ENCODE measurements at regions not wholly inside any gene's neighbourhood (a gene's known extent, or its start where the extent isn't known, plus 50 kb on each side); places are given as distances from the start of the nearest gene placed in this dataset.

- H3K4me1 ChIP-seq (ENCODE audit: insufficient read depth, insufficient read length), result no peaks in the 10 kb centered on the region
- no peak for TF ChIP-seq ZNF274 (IDR thresholded peaks at IDR 0.05; ENCODE audit: low read depth, low read length)
- TF ChIP-seq SUZ12 (IDR thresholded peaks at IDR 0.05; ENCODE audit: extremely low read depth, insufficient read depth, insufficient read length), result no peak
- TF ChIP-seq YY1 (IDR thresholded peaks at IDR 0.05; ENCODE audit: insufficient read depth, insufficient read length), result no peak
- H3K4me3 ChIP-seq (ENCODE audit: insufficient read length, low read depth), result no peak overlapping the region
- H3K36me3 ChIP-seq (ENCODE audit: insufficient read depth, insufficient read length, low read length), result no peaks in the 10 kb centered on the region
- no peak overlapping the region for H3K9ac ChIP-seq (ENCODE audit: insufficient read length, low read depth)
- H3K9me3 ChIP-seq (ENCODE audit: insufficient read depth, low read length), result peaks cover 13% of the 10 kb centered on the region
- H3K27me3 ChIP-seq (ENCODE audit: insufficient read depth, insufficient read length), result no peaks in the 10 kb centered on the region
- no peak for DNase-seq (ENCODE audit: low read depth, low spot score)
Observed at GRCh38 chr2:200013906-200014305, 58.5 kb downstream of the MAIP1 start.

GRCh38 chr2:200021449-200022114, 66.2 kb downstream of the MAIP1 start:
- Histone ChIP-seq H3K9me3 (ENCODE audit: insufficient read depth, low read length) (peaks cover 8% of the 10 kb centered on the region; the same call in 1 of the 2 replicates), H3K4me1 (ENCODE audit: insufficient read depth, insufficient read length) (no peaks in the 10 kb centered on the region), H3K9ac (ENCODE audit: insufficient read length, low read depth) (no peak overlapping the region), H3K4me3 (ENCODE audit: insufficient read length, low read depth) (no peak overlapping the region), H3K36me3 (ENCODE audit: insufficient read depth, insufficient read length, low read length) (no peaks in the 10 kb centered on the region), H3K27me3 (ENCODE audit: insufficient read depth, insufficient read length) (no peaks in the 10 kb centered on the region)
- no peak for DNase-seq (ENCODE audit: low read depth, low spot score)
- TF ChIP-seq YY1 (IDR thresholded peaks at IDR 0.05; ENCODE audit: insufficient read depth, insufficient read length), result no peak
- TF ChIP-seq ZNF274 (IDR thresholded peaks at IDR 0.05; ENCODE audit: low read depth, low read length), result no peak
- no peak for TF ChIP-seq SUZ12 (IDR thresholded peaks at IDR 0.05; ENCODE audit: extremely low read depth, insufficient read depth, insufficient read length)

GRCh38 chr2:200022511-200022910, 67.1 kb downstream of the MAIP1 start:
- no peaks in the 10 kb centered on the region for H3K36me3 ChIP-seq (ENCODE audit: insufficient read depth, insufficient read length, low read length)
- H3K27me3 ChIP-seq (ENCODE audit: insufficient read depth, insufficient read length), result no peaks in the 10 kb centered on the region
- H3K9ac ChIP-seq (ENCODE audit: insufficient read length, low read depth), result no peak overlapping the region
- no peaks in the 10 kb centered on the region for H3K4me1 ChIP-seq (ENCODE audit: insufficient read depth, insufficient read length)
- no peak overlapping the region for H3K4me3 ChIP-seq (ENCODE audit: insufficient read length, low read depth)
- peaks cover 2% of the 10 kb centered on the region; the same call in 1 of the 2 replicates for H3K9me3 ChIP-seq (ENCODE audit: insufficient read depth, low read length)
- DNase-seq (ENCODE audit: low read depth, low spot score), result no peak
- TF ChIP-seq YY1 (IDR thresholded peaks at IDR 0.05; ENCODE audit: insufficient read depth, insufficient read length) (no peak), ZNF274 (IDR thresholded peaks at IDR 0.05; ENCODE audit: low read depth, low read length) (no peak), SUZ12 (IDR thresholded peaks at IDR 0.05; ENCODE audit: extremely low read depth, insufficient read depth, insufficient read length) (no peak)

GRCh38 chr2:200023570-200023969, 68.2 kb downstream of the MAIP1 start:
- Histone ChIP-seq H3K36me3 (ENCODE audit: insufficient read depth, insufficient read length, low read length) (no peaks in the 10 kb centered on the region), H3K4me3 (ENCODE audit: insufficient read length, low read depth) (no peak overlapping the region), H3K27me3 (ENCODE audit: insufficient read depth, insufficient read length) (no peaks in the 10 kb centered on the region), H3K9me3 (ENCODE audit: insufficient read depth, low read length) (no peaks in the 10 kb centered on the region; the same call in 1 of the 2 replicates), H3K4me1 (ENCODE audit: insufficient read depth, insufficient read length) (no peaks in the 10 kb centered on the region), H3K9ac (ENCODE audit: insufficient read length, low read depth) (no peak overlapping the region)
- DNase-seq (ENCODE audit: low read depth, low spot score), result no peak
- TF ChIP-seq ZNF274 (IDR thresholded peaks at IDR 0.05; ENCODE audit: low read depth, low read length) (no peak), YY1 (IDR thresholded peaks at IDR 0.05; ENCODE audit: insufficient read depth, insufficient read length) (no peak), SUZ12 (IDR thresholded peaks at IDR 0.05; ENCODE audit: extremely low read depth, insufficient read depth, insufficient read length) (no peak)

- no peak for DNase-seq (ENCODE audit: low read depth, low spot score)
- Histone ChIP-seq H3K27me3 (ENCODE audit: insufficient read depth, insufficient read length) (no peaks in the 10 kb centered on the region), H3K4me1 (ENCODE audit: insufficient read depth, insufficient read length) (no peaks in the 10 kb centered on the region), H3K9ac (ENCODE audit: insufficient read length, low read depth) (no peak overlapping the region), H3K36me3 (ENCODE audit: insufficient read depth, insufficient read length, low read length) (no peaks in the 10 kb centered on the region), H3K9me3 (ENCODE audit: insufficient read depth, low read length) (no peaks in the 10 kb centered on the region), H3K4me3 (ENCODE audit: insufficient read length, low read depth) (no peak overlapping the region)
- TF ChIP-seq YY1 (IDR thresholded peaks at IDR 0.05; ENCODE audit: insufficient read depth, insufficient read length), result no peak
- TF ChIP-seq SUZ12 (IDR thresholded peaks at IDR 0.05; ENCODE audit: extremely low read depth, insufficient read depth, insufficient read length), result no peak
- no peak for TF ChIP-seq ZNF274 (IDR thresholded peaks at IDR 0.05; ENCODE audit: low read depth, low read length)
Observed at GRCh38 chr2:200025717-200026116, 70.3 kb downstream of the MAIP1 start.

- Histone ChIP-seq H3K9ac (ENCODE audit: insufficient read length, low read depth) (no peak overlapping the region), H3K9me3 (ENCODE audit: insufficient read depth, low read length) (no peaks in the 10 kb centered on the region), H3K4me3 (ENCODE audit: insufficient read length, low read depth) (no peak overlapping the region), H3K27me3 (ENCODE audit: insufficient read depth, insufficient read length) (no peaks in the 10 kb centered on the region), H3K4me1 (ENCODE audit: insufficient read depth, insufficient read length) (no peaks in the 10 kb centered on the region), H3K36me3 (ENCODE audit: insufficient read depth, insufficient read length, low read length) (no peaks in the 10 kb centered on the region)
- no peak for TF ChIP-seq SUZ12 (IDR thresholded peaks at IDR 0.05; ENCODE audit: extremely low read depth, insufficient read depth, insufficient read length)
- TF ChIP-seq YY1 (IDR thresholded peaks at IDR 0.05; ENCODE audit: insufficient read depth, insufficient read length), result no peak
- no peak for TF ChIP-seq ZNF274 (IDR thresholded peaks at IDR 0.05; ENCODE audit: low read depth, low read length)
- no peak for DNase-seq (ENCODE audit: low read depth, low spot score)
Observed at GRCh38 chr2:200026332-200027230, 71.2 kb downstream of the MAIP1 start.

- no peaks in the 10 kb centered on the region for H3K27me3 ChIP-seq (ENCODE audit: insufficient read depth, insufficient read length)
- H3K9ac ChIP-seq (ENCODE audit: insufficient read length, low read depth), result no peak overlapping the region
- H3K4me3 ChIP-seq (ENCODE audit: insufficient read length, low read depth), result no peak overlapping the region
- DNase-seq (ENCODE audit: low read depth, low spot score), result no peak
- H3K4me1 ChIP-seq (ENCODE audit: insufficient read depth, insufficient read length), result no peaks in the 10 kb centered on the region
- TF ChIP-seq ZNF274 (IDR thresholded peaks at IDR 0.05; ENCODE audit: low read depth, low read length) (no peak), SUZ12 (IDR thresholded peaks at IDR 0.05; ENCODE audit: extremely low read depth, insufficient read depth, insufficient read length) (no peak), YY1 (IDR thresholded peaks at IDR 0.05; ENCODE audit: insufficient read depth, insufficient read length) (no peak)
- H3K9me3 ChIP-seq (ENCODE audit: insufficient read depth, low read length), result no peaks in the 10 kb centered on the region
- no peaks in the 10 kb centered on the region for H3K36me3 ChIP-seq (ENCODE audit: insufficient read depth, insufficient read length, low read length)
Observed at GRCh38 chr2:200028998-200029397, 73.6 kb downstream of the MAIP1 start.
